ENCODE measurements at regions not wholly inside any gene's neighbourhood (a gene's known extent, or its start where the extent isn't known, plus 50 kb on each side); places are given as distances from the start of the nearest gene placed in this dataset.

- no peak for DNase-seq (ENCODE audit: extremely low spot score, unreplicated experiment)
- peaks cover 2% of the 10 kb centered on the region for H3K36me3 Mint-ChIP-seq
- H3K27ac Mint-ChIP-seq = peak overlapping the region; percentile 44
- no peak for TF ChIP-seq CTCF (conservative IDR thresholded peaks at IDR 0.05)
- H3K4me3 Mint-ChIP-seq = no peak overlapping the region
- peaks cover 5% of the 10 kb centered on the region for H3K4me1 Mint-ChIP-seq (ENCODE audit: unreplicated experiment)
- H3K27me3 Mint-ChIP-seq = no peaks in the 10 kb centered on the region
- H3K9me3 Mint-ChIP-seq = no peaks in the 10 kb centered on the region
Observed at GRCh38 chr12:17110316-17110715, 504.4 kb upstream of the LMO3 start.

GRCh38 chr12:17108877-17109541 lies 503.0 kb upstream of the LMO3 start:
- H3K27ac Mint-ChIP-seq = peak overlapping the region; percentile 83
- peak overlapping the region; percentile 42 for H3K4me3 Mint-ChIP-seq
- no peaks in the 10 kb centered on the region for H3K27me3 Mint-ChIP-seq
- H3K36me3 Mint-ChIP-seq = no peaks in the 10 kb centered on the region
- H3K4me1 Mint-ChIP-seq (ENCODE audit: unreplicated experiment) = peaks cover 5% of the 10 kb centered on the region
- H3K9me3 Mint-ChIP-seq = no peaks in the 10 kb centered on the region
- no peak for TF ChIP-seq CTCF (conservative IDR thresholded peaks at IDR 0.05)
- DNase-seq (ENCODE audit: extremely low spot score, unreplicated experiment) = no peak

GRCh38 chr12:17104801-17105200 lies 498.8 kb upstream of the LMO3 start:
- Mint-ChIP-seq H3K27me3 (no peaks in the 10 kb centered on the region), H3K9me3 (peaks cover 6% of the 10 kb centered on the region), H3K4me3 (no peak overlapping the region)

GRCh38 chr12:17097674-17098073 lies 491.7 kb upstream of the LMO3 start:
- no peak for TF ChIP-seq CTCF (conservative IDR thresholded peaks at IDR 0.05)
- H3K4me1 Mint-ChIP-seq (ENCODE audit: unreplicated experiment) = no peaks in the 10 kb centered on the region

More at GRCh38 chr12:17104801-17105200, 498.8 kb upstream of the LMO3 start:
- no peak for TF ChIP-seq CTCF (conservative IDR thresholded peaks at IDR 0.05)
- no peak for DNase-seq (ENCODE audit: extremely low spot score, unreplicated experiment)
- H3K36me3 Mint-ChIP-seq = peaks cover 5% of the 10 kb centered on the region
- no peak overlapping the region for H3K27ac Mint-ChIP-seq
- H3K4me1 Mint-ChIP-seq (ENCODE audit: unreplicated experiment) = peaks cover 5% of the 10 kb centered on the region

GRCh38 chr12:17084831-17085230 lies 478.9 kb upstream of the LMO3 start:
- Mint-ChIP-seq H3K27me3 (peaks cover 2% of the 10 kb centered on the region), H3K9me3 (no peaks in the 10 kb centered on the region), H3K4me3 (no peak overlapping the region), H3K4me1 (ENCODE audit: unreplicated experiment) (no peaks in the 10 kb centered on the region), H3K36me3 (no peaks in the 10 kb centered on the region), H3K27ac (no peak overlapping the region)
- DNase-seq (ENCODE audit: extremely low spot score, unreplicated experiment) = no peak
- TF ChIP-seq CTCF (conservative IDR thresholded peaks at IDR 0.05) = no peak

More at GRCh38 chr12:17097674-17098073, 491.7 kb upstream of the LMO3 start:
- Mint-ChIP-seq H3K4me3 (no peak overlapping the region), H3K27ac (no peak overlapping the region), H3K9me3 (no peaks in the 10 kb centered on the region), H3K27me3 (no peaks in the 10 kb centered on the region), H3K36me3 (no peaks in the 10 kb centered on the region)
- no peak for DNase-seq (ENCODE audit: extremely low spot score, unreplicated experiment)
